ENCODE measurements at regions not wholly inside any gene's neighbourhood (a gene's known extent, or its start where the extent isn't known, plus 50 kb on each side); places are given as distances from the start of the nearest gene placed in this dataset.

DNA sequence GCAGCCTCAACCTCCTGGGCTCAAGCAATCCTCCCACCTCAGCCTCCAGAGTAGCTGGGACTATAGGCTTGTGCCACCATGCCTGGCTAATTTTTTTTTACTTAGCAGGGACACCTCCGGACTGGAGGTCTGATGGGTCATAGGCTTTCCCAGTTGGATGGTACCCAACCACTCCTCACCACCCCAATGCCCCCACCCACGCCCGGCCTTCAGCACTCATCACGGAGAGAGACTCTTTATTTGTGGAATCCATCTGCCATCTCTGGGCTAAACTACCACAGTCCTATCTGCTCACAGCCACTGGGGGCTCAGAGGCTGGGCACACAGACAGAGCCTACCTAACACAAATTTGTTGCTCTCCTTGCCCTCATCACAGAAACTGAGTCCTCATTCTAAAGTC lies 58.3 kb upstream of the STXBP1 start:
- no peak for DNase-seq

GRCh38 chr9:127554966-127555839 lies 56.9 kb upstream of the STXBP1 start:
- no peak for DNase-seq

DNA sequence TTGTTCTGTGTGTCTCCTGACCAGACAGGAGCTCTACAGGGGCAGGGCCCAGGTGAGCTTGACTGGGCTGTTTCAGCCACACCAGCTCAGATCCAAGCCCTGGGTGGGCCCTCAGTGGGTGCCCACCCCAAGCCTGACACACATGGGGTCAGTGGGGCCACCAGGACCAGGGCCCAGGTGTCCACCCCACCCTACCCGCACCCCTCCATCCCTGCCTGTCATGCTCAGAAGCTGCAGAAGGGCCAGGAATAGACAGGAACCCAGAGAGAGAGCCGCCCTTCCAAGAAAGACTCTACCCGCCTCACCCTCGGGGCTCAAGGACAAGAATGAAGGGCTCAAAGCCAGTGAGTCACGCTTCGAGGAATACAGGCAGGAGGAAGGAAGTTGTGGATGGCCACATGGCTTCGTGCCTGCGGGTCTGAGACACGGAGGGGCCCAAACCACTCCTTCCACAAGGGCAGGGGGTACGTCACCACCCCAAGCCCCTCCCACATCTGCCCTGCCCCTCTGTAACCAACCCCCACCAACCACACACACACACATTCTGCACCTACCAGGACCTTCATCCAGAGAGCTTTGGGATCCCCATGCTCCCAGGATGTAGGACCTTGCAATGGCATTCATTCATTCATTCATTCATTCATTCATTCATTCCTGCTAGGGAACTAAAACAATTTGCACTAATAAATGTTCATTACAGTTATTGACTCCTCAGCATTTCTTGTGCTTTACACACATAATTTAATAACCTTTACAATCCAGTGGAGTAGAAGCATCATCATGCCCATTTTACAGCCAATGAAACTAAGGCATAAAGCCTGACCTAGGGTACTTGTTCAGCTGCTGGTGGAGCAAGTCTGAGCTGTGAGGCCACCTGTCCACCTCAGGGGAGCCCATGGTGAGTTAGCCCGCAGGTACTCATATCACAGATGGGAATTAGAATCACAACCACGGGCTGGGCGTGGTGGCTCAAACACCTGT lies 55.9 kb upstream of the STXBP1 start:
- DNase-seq, result peak; percentile 79

- DNase-seq, result no peak
Observed at GRCh38 chr9:127556871-127557270, 55.2 kb upstream of the STXBP1 start.

DNA sequence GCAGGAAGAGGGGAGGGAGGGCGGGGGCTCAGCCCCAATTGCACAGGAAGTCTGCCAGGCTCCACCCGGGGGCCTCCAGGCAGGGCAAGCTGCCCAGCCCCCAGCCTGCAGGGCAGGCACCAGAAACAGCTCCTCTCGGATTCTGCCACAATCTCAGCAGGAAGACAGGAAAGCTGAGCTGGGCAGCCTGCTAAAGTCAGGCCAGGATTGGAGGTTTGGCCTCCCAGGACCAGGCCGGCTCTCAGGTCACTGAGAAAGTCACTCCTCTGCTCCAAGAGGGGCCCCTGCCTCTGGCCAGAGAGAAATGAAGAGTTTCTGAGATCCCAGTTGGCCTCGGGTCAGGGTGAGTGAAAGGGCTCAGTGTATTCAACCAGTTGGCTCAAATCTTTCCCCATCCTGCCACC lies 54.6 kb upstream of the STXBP1 start:
- peak; percentile 56 for DNase-seq

- no peak for DNase-seq
Observed at GRCh38 chr9:127557998-127558546, 54.0 kb upstream of the STXBP1 start.

DNA sequence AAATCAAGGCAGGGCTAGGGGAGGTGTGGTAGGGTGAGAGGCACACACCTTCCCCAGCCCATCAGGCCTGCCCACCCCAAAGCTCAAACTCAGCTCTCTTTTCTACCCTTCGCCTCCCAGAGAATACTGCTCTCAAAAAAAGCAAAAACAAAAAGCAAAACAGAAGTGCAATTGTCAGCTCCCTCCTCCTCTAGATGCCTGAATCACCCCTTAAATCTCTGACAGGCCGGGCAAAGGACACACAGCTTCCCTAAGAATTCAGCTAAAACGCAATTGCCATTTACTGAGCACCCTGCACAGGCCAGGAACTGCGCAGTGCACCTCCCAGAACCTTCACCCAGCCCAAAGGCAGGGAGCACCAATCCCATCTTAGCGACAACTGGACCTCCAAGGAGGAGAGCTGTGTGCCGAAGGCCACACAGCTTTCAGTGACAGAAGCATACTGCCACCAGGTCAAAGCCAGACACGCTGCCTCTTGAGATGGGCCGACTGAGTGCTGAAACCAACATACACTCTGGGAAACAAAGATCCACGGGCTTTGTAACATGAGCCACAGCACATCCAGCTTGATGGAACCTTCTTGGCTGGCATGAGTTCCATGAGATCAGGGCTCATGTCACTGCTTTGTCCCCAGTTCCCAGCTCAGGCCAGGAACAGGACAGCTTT lies 53.4 kb upstream of the STXBP1 start:
- no peak for DNase-seq

DNA sequence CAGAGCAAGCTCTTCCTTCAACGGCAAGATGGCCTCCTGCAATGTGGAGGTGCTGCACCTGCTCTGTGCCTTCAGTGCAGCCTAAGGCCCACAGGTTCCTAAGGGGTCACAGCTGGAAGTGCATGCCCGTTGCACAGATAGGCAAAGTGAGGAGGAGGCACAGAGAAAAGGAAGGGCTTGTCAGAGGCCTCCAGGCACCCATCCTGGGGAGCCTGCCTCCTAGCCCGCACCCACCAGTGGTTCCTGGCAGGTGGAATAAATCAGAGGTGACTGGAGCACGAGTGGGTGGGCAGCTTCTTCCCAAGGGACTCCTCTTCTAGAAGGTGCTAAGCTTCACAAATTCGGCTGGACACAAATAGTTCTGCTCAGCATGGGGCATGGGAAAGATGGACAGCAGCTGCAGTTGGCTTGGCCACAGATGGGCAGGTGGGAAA lies 52.8 kb upstream of the STXBP1 start:
- no peak for DNase-seq

DNA sequence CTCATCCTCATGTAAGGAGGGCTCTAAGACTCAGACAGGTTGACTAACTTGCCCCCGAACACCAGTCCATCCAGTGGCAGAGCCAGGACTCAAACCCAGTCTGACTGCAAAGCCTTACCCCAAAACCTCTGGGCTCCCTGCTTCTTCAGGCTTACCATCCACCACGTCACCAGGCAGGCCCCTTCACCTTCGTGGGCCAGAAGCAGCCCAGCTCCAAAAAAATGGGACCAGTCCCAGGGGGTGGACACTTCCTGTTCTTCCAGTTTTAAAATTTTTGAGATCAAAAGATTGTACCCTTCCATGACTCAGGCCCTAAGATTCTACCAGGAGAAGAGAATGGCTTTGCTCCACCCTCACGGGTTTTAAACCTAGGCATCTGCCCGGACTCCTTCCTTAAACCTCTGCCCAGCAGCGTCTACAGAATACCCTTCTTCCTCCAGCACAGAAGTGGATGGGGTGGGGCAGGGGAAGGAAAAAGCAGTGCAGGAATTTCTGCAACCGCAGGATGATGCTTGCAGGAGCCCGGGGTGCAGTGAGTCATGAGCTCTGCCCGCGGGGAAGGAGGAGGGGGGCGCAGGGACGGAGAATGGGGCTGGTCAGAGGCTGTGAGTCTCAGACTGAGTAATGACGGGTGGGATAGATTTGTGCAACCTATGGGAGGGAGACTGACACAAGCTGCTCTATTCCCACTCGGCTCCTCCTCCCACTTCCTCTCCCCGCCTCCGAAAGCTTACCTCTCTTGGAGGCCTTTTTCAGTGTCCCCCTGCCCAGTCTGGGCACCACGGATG lies 50.4 kb upstream of the STXBP1 start:
- DNase-seq, result peak; percentile 26
